ENCODE measurements at regions not wholly inside any gene's neighbourhood (a gene's known extent, or its start where the extent isn't known, plus 50 kb on each side); places are given as distances from the start of the nearest gene placed in this dataset.
"Not testable (repeated sequence)": the region's sequence is repeated elsewhere in the genome, so short reads cannot be mapped to it uniquely, and the experiment has no call there.

DNA sequence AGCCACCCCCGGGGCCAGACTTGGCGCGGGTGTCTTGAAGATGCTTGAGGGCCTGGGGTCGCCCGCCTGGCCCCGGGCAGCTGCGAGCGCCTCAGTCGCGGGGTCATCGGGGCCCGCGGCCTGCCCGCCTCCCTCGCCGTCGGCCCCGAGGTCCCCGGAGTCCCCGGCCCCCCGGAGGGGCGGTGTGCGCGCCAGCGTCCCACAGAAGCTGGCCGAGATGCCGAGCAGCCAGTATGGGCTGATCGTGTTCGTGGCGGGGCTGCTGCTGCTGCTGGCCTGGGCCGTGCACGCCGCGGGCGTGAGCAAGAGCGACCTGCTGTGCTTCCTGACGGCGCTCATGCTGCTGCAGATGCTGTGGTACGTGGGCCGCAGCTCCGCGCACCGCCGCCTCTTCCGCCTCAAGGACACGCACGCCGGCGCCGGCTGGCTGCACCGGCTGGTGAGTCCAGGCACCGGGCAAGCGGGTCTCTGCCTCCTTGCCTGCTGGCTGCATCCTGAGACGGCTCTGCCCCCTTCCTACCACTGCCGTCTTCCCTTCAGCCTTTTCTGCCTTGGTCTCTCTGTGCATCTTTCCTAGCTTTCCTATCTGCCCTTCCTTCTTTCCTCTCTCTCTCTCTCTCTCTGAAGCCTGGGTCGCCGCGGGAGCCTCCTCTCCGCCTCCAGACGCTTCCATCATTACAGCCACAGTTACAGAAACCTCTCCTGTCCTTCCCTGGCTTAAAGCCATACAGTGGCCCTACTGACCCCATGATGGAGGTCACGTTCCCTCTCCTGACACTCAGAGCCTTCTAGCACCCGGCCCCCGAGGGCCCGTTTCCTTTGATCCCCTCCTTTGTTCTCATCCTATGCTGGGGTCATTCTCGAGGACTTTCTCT, 2898.2 kb downstream of the RPIA start:
- TF ChIP-seq, protein P1, sequence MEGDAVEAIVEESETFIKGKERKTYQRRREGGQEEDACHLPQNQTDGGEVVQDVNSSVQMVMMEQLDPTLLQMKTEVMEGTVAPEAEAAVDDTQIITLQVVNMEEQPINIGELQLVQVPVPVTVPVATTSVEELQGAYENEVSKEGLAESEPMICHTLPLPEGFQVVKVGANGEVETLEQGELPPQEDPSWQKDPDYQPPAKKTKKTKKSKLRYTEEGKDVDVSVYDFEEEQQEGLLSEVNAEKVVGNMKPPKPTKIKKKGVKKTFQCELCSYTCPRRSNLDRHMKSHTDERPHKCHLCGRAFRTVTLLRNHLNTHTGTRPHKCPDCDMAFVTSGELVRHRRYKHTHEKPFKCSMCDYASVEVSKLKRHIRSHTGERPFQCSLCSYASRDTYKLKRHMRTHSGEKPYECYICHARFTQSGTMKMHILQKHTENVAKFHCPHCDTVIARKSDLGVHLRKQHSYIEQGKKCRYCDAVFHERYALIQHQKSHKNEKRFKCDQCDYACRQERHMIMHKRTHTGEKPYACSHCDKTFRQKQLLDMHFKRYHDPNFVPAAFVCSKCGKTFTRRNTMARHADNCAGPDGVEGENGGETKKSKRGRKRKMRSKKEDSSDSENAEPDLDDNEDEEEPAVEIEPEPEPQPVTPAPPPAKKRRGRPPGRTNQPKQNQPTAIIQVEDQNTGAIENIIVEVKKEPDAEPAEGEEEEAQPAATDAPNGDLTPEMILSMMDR (conservative IDR thresholded peaks at IDR 0.05; ENCODE audit: low read depth, low read length): not testable (repeated sequence)
- TF ChIP-seq EZH2 (IDR thresholded peaks at IDR 0.05; ENCODE audit: borderline replicate concordance, low read depth, low read length, poor library complexity, severe bottlenecking): not testable (repeated sequence)
